ENCODE measurements at regions not wholly inside any gene's neighbourhood (a gene's known extent, or its start where the extent isn't known, plus 50 kb on each side); places are given as distances from the start of the nearest gene placed in this dataset.

- H3K27ac ChIP-seq, result no peak overlapping the region
These were observed 87.4 kb upstream of the ZMIZ1 start for GRCh38 chr10:78981257-78981969.

GRCh38 chr10:78981970-78982281, 86.8 kb upstream of the ZMIZ1 start:
- Histone ChIP-seq H3K27ac (no peak overlapping the region), H3K9ac (ENCODE audit: insufficient read length) (no peak overlapping the region), H3K4me3 (no peak overlapping the region), H3K9me3 (ENCODE audit: low read depth, low read length) (no peaks in the 10 kb centered on the region), H3K36me3 (ENCODE audit: insufficient read depth, low read length) (no peaks in the 10 kb centered on the region)
- no peak for DNase-seq (ENCODE audit: low read depth, low spot score)
- TF ChIP-seq POLR2AphosphoS5 (IDR thresholded peaks at IDR 0.05; ENCODE audit: borderline replicate concordance, low read depth, low read length) (no peak), EZH2 (IDR thresholded peaks at IDR 0.05) (no peak)

More at GRCh38 chr10:78981257-78981969, 87.4 kb upstream of the ZMIZ1 start:
- H3K36me3 ChIP-seq (ENCODE audit: insufficient read depth, low read length), result no peaks in the 10 kb centered on the region
- H3K9me3 ChIP-seq (ENCODE audit: low read depth, low read length), result no peaks in the 10 kb centered on the region
- no peak overlapping the region for H3K4me3 ChIP-seq
- no peak for DNase-seq (ENCODE audit: low read depth, low spot score)
- TF ChIP-seq POLR2AphosphoS5 (IDR thresholded peaks at IDR 0.05; ENCODE audit: borderline replicate concordance, low read depth, low read length), result no peak
- no peak for TF ChIP-seq EZH2 (IDR thresholded peaks at IDR 0.05)
- no peak for TF ChIP-seq FOXP2 (optimal IDR thresholded peaks at IDR 0.05; ENCODE audit: control extremely low read depth, extremely low read length, insufficient read depth)
- no peak overlapping the region for H3K9ac ChIP-seq (ENCODE audit: insufficient read length)

GRCh38 chr10:78982726-78983125, 86.0 kb upstream of the ZMIZ1 start:
- no peak for DNase-seq (ENCODE audit: low read depth, low spot score)
- Histone ChIP-seq H3K27ac (no peak overlapping the region), H3K36me3 (ENCODE audit: insufficient read depth, low read length) (no peaks in the 10 kb centered on the region), H3K4me3 (no peak overlapping the region), H3K9ac (ENCODE audit: insufficient read length) (no peak overlapping the region), H3K9me3 (ENCODE audit: low read depth, low read length) (no peaks in the 10 kb centered on the region)
- TF ChIP-seq FOXP2 (optimal IDR thresholded peaks at IDR 0.05; ENCODE audit: control extremely low read depth, extremely low read length, insufficient read depth), result no peak
- TF ChIP-seq EZH2 (IDR thresholded peaks at IDR 0.05), result no peak
- TF ChIP-seq POLR2AphosphoS5 (IDR thresholded peaks at IDR 0.05; ENCODE audit: borderline replicate concordance, low read depth, low read length), result no peak

GRCh38 chr10:78983608-78984007, 85.2 kb upstream of the ZMIZ1 start:
- DNase-seq (ENCODE audit: low read depth, low spot score), result no peak
- Histone ChIP-seq H3K4me3 (no peak overlapping the region), H3K36me3 (ENCODE audit: insufficient read depth, low read length) (no peaks in the 10 kb centered on the region), H3K27ac (no peak overlapping the region), H3K9ac (ENCODE audit: insufficient read length) (no peak overlapping the region), H3K9me3 (ENCODE audit: low read depth, low read length) (no peaks in the 10 kb centered on the region)
- TF ChIP-seq EZH2 (IDR thresholded peaks at IDR 0.05) (no peak), POLR2AphosphoS5 (IDR thresholded peaks at IDR 0.05; ENCODE audit: borderline replicate concordance, low read depth, low read length) (no peak), FOXP2 (optimal IDR thresholded peaks at IDR 0.05; ENCODE audit: control extremely low read depth, extremely low read length, insufficient read depth) (no peak)

DNA sequence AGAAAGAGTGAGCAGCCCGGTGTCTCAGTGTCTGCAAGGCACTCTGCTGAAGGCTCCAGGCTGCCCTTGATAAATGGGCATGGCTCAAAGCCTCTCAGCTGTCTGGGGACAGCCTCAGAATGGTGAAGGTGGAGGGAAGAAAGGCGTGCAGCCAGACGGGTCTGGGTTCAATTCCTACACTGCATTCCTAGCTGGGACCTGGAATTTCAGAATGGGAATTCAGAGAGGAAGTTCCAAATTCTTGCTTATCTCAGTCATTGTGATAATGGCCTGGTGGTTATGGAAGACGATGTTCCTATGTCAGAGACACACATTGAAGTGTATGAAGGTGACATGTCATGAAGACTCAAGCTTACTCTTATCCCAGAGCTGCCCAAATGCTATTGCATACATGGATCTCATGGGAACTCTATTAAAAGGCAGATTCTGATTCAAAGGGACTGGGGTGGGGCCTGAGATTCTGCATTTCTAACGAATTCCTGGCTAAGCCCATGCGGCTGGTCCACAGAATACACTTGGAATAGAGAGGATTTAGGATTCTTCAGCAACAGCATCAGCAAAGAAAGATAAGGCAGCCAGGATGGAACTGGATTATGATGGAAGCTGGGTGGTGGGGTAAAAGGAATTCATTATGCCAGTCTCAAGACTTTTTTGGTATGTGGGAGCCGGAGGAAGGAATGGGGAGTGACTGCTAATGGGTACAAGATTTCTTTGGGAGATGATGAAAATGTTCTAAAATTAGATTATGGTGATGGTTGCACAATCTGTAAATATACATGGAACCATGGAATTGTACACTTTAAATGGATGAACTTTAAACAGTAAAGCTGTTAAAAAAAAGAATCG, 82.6 kb upstream of the ZMIZ1 start:
- no peak overlapping the region for H3K9ac ChIP-seq (ENCODE audit: insufficient read length)
- no peak overlapping the region for H3K4me3 ChIP-seq
- TF ChIP-seq POLR2AphosphoS5 (IDR thresholded peaks at IDR 0.05; ENCODE audit: borderline replicate concordance, low read depth, low read length) (no peak), FOXP2 (optimal IDR thresholded peaks at IDR 0.05; ENCODE audit: control extremely low read depth, extremely low read length, insufficient read depth) (no peak), EZH2 (IDR thresholded peaks at IDR 0.05) (no peak)
- no peak for DNase-seq (ENCODE audit: low read depth, low spot score)
- H3K9me3 ChIP-seq (ENCODE audit: low read depth, low read length), result no peaks in the 10 kb centered on the region
- H3K36me3 ChIP-seq (ENCODE audit: insufficient read depth, low read length), result no peaks in the 10 kb centered on the region
- H3K27ac ChIP-seq, result no peak overlapping the region

- TF ChIP-seq FOXP2 (optimal IDR thresholded peaks at IDR 0.05; ENCODE audit: control extremely low read depth, extremely low read length, insufficient read depth) (no peak), POLR2AphosphoS5 (IDR thresholded peaks at IDR 0.05; ENCODE audit: borderline replicate concordance, low read depth, low read length) (no peak), EZH2 (IDR thresholded peaks at IDR 0.05) (no peak)
- Histone ChIP-seq H3K27ac (no peak overlapping the region), H3K9ac (ENCODE audit: insufficient read length) (no peak overlapping the region), H3K4me3 (no peak overlapping the region), H3K9me3 (ENCODE audit: low read depth, low read length) (no peaks in the 10 kb centered on the region), H3K36me3 (ENCODE audit: insufficient read depth, low read length) (no peaks in the 10 kb centered on the region)
- DNase-seq (ENCODE audit: low read depth, low spot score), result no peak
These were observed 77.6 kb upstream of the ZMIZ1 start for GRCh38 chr10:78991187-78991586.

GRCh38 chr10:78992333-78992732, 76.4 kb upstream of the ZMIZ1 start:
- DNase-seq (ENCODE audit: low read depth, low spot score), result no peak
- Histone ChIP-seq H3K27ac (no peak overlapping the region), H3K9ac (ENCODE audit: insufficient read length) (no peak overlapping the region), H3K36me3 (ENCODE audit: insufficient read depth, low read length) (no peaks in the 10 kb centered on the region), H3K4me3 (no peak overlapping the region), H3K9me3 (ENCODE audit: low read depth, low read length) (no peaks in the 10 kb centered on the region)
- no peak for TF ChIP-seq EZH2 (IDR thresholded peaks at IDR 0.05)
- TF ChIP-seq FOXP2 (optimal IDR thresholded peaks at IDR 0.05; ENCODE audit: control extremely low read depth, extremely low read length, insufficient read depth), result no peak
- no peak for TF ChIP-seq POLR2AphosphoS5 (IDR thresholded peaks at IDR 0.05; ENCODE audit: borderline replicate concordance, low read depth, low read length)

GRCh38 chr10:78993261-78993945, 75.4 kb upstream of the ZMIZ1 start:
- Histone ChIP-seq H3K36me3 (ENCODE audit: insufficient read depth, low read length) (no peaks in the 10 kb centered on the region), H3K4me3 (no peak overlapping the region), H3K27ac (no peak overlapping the region), H3K9me3 (ENCODE audit: low read depth, low read length) (no peaks in the 10 kb centered on the region), H3K9ac (ENCODE audit: insufficient read length) (no peak overlapping the region)
- no peak for DNase-seq (ENCODE audit: low read depth, low spot score)
- TF ChIP-seq EZH2 (IDR thresholded peaks at IDR 0.05) (no peak), FOXP2 (optimal IDR thresholded peaks at IDR 0.05; ENCODE audit: control extremely low read depth, extremely low read length, insufficient read depth) (no peak), POLR2AphosphoS5 (IDR thresholded peaks at IDR 0.05; ENCODE audit: borderline replicate concordance, low read depth, low read length) (no peak)

Data from SK-N-MC (cell line).